HUES6 (cell line): ENCODE measurements at regions not wholly inside any gene's neighbourhood (a gene's known extent, or its start where the extent isn't known, plus 50 kb on each side); places are given as distances from the start of the nearest gene placed in this dataset.
"Not testable (repeated sequence)": the region's sequence is repeated elsewhere in the genome, so short reads cannot be mapped to it uniquely, and the experiment has no call there.

ENCODE experiments used
- H3K27ac ChIP-seq: 2 replicates; pipeline ENCODE4 v1.7.0; 2013; ENCODE audit warnings: low read depth, mild to moderate bottlenecking, low read length, inconsistent platforms
- H3K27me3 ChIP-seq: 2 replicates; pipeline ENCODE4 v1.6.1; 2013; ENCODE audit warnings: low read length; ENCODE audit not compliant: control insufficient read depth, insufficient read depth
- H3K36me3 ChIP-seq: 2 replicates; pipeline ENCODE4 v1.6.1; 2013; ENCODE audit warnings: low read length; ENCODE audit not compliant: control insufficient read depth, insufficient read depth
- H3K4me1 ChIP-seq: 2 replicates; pipeline ENCODE4 v1.6.1; 2013; ENCODE audit warnings: low read length; ENCODE audit not compliant: control insufficient read depth, insufficient read depth
- H3K4me3 ChIP-seq: 2 replicates; pipeline ENCODE4 v1.5.1; 2013; ENCODE audit warnings: low read depth, low read length
- H3K9ac ChIP-seq: one replicate; pipeline ENCODE4 v1.6.1; 2013; ENCODE audit warnings: mild to moderate bottlenecking, low read length
- H3K9me3 ChIP-seq: 2 replicates; pipeline ENCODE4 v1.6.1; 2013; ENCODE audit warnings: low read depth, low read length; ENCODE audit not compliant: control insufficient read depth, insufficient read depth

- Histone ChIP-seq H3K9ac (no peak overlapping the region), H3K9me3 (no peaks in the 10 kb centered on the region), H3K27me3 (no peaks in the 10 kb centered on the region), H3K4me1 (no peaks in the 10 kb centered on the region), H3K36me3 (no peaks in the 10 kb centered on the region), H3K27ac (no peak overlapping the region), H3K4me3 (no peak overlapping the region)
These were observed 569.0 kb downstream of the PTPRU start for GRCh38 chr1:29805122-29805895.

DNA sequence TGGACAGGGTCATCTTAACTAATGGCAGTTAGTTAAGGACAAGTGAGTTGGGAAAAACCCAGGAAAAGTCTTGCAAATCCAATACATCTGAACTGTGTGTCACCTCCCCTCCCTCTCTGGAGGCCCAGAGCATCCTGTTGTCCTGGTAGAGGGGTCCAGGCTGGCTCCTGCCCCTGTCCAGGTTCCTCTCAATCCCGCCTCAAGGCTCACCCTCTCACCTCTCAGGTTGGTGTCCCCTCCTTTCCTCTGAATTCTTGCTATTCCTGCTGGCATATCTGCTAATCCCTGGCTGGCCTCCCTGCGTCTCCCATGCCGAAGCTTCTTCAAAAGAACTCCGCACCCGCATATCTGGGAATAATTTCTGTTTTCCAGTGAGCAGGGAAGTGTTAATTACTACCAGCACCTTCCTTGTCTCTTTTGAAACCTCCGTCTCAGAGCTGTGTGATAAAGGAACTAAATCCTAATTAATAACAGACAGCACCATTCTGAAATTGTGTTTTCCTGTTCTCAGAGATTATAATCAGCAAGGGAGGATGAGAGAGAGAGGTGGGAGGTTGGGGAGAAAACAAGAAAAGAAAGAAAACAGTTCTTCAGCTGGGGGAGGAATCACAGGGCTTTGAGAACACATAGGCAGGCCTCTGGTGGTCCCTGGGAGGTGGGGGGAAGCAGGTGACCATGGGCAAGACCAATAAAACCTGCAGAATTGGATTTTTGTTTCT is 568.0 kb downstream of the PTPRU start:
- Histone ChIP-seq H3K36me3 (no peaks in the 10 kb centered on the region), H3K4me1 (no peaks in the 10 kb centered on the region), H3K27me3 (no peaks in the 10 kb centered on the region), H3K4me3 (no peak overlapping the region), H3K27ac (no peak overlapping the region), H3K9ac (no peak overlapping the region), H3K9me3 (no peaks in the 10 kb centered on the region)

DNA sequence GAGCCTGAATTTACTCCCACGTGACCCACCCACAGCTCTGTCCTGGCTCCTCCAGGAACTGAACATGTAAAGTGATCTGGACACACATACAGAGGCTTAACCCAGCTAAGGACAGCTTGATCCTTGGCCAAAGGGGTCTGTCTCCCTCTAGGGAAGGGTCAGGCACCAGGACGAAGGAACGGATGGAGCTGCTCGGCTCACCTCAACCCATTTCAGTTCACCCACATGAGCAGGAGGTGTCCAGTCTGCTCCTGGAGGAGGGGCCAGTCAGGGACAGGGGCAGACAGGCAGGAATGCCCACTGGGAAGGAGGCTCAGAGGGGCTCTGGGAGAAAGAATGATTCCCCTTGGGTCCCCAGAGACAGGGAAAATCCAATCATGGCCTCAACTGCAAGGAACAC is 567.2 kb downstream of the PTPRU start:
- no peak overlapping the region for H3K27ac ChIP-seq
- H3K9me3 ChIP-seq: no peaks in the 10 kb centered on the region
- H3K4me1 ChIP-seq: no peaks in the 10 kb centered on the region
- H3K4me3 ChIP-seq: no peak overlapping the region
- H3K27me3 ChIP-seq: no peaks in the 10 kb centered on the region
- no peaks in the 10 kb centered on the region for H3K36me3 ChIP-seq
- no peak overlapping the region for H3K9ac ChIP-seq

GRCh38 chr1:29802181-29803068 is 566.1 kb downstream of the PTPRU start:
- Histone ChIP-seq H3K4me1 (no peaks in the 10 kb centered on the region), H3K4me3 (no peak overlapping the region), H3K9ac (no peak overlapping the region)

GRCh38 chr1:29801561-29801973 is 565.2 kb downstream of the PTPRU start:
- Histone ChIP-seq H3K27ac (no peak overlapping the region), H3K9me3 (no peaks in the 10 kb centered on the region), H3K4me3 (no peak overlapping the region), H3K27me3 (no peaks in the 10 kb centered on the region), H3K9ac (no peak overlapping the region), H3K36me3 (no peaks in the 10 kb centered on the region), H3K4me1 (no peaks in the 10 kb centered on the region)

More at GRCh38 chr1:29802181-29803068, 566.1 kb downstream of the PTPRU start:
- H3K27me3 ChIP-seq: no peaks in the 10 kb centered on the region
- H3K9me3 ChIP-seq: no peaks in the 10 kb centered on the region
- no peaks in the 10 kb centered on the region for H3K36me3 ChIP-seq
- H3K27ac ChIP-seq: no peak overlapping the region

DNA sequence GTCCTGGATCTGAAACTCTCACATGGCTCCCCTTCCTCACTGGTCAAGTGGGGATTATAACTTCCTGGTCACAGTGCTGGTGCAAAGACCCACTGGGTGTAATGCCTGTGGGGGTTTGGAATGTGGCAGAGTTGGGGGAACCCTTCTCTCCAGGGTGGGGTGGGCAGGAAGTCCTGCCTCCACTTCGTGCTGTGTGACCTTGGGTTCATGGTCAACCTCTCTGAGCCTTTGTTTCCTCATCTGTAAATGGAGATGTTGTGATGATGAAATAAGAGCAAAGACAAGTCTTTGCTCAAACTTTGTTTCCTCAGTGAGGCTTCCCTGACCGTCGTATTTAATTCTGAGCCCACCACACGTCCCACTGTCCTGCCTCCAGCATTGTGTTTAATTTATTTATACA is 564.7 kb downstream of the PTPRU start:
- H3K4me1 ChIP-seq: no peaks in the 10 kb centered on the region
- no peaks in the 10 kb centered on the region for H3K36me3 ChIP-seq
- no peak overlapping the region for H3K4me3 ChIP-seq
- H3K27me3 ChIP-seq: no peaks in the 10 kb centered on the region
- no peak overlapping the region for H3K9ac ChIP-seq
- H3K9me3 ChIP-seq: peaks cover 4% of the 10 kb centered on the region; the same call in 1 of the 2 replicates
- H3K27ac ChIP-seq: no peak overlapping the region

DNA sequence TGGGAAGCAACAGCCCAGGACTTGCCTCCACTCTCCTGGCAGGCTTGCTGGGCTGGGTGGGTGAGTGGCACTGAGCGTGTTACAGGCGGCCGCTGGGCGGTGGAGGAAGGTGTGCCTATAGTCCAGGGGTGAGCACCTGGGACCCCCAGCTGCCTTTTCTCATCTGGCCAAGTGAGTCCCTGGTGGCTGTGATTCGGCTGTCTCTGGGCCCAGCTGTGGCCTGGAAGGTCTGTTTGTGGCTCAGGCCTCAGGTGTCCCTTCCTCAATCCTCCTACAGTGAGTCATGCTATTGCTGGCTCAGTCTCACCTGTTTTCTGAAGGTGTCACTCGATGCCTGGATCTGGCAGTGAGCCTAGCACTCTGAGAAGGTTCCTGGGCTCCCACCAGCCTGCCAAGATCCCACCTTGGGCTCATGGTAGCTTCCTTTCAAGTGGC is 564.2 kb downstream of the PTPRU start:
- Histone ChIP-seq H3K9me3 (peaks cover 7% of the 10 kb centered on the region; the same call in 1 of the 2 replicates), H3K27me3 (no peaks in the 10 kb centered on the region), H3K4me1 (no peaks in the 10 kb centered on the region), H3K9ac (no peak overlapping the region), H3K36me3 (no peaks in the 10 kb centered on the region), H3K4me3 (no peak overlapping the region), H3K27ac (no peak overlapping the region)

DNA sequence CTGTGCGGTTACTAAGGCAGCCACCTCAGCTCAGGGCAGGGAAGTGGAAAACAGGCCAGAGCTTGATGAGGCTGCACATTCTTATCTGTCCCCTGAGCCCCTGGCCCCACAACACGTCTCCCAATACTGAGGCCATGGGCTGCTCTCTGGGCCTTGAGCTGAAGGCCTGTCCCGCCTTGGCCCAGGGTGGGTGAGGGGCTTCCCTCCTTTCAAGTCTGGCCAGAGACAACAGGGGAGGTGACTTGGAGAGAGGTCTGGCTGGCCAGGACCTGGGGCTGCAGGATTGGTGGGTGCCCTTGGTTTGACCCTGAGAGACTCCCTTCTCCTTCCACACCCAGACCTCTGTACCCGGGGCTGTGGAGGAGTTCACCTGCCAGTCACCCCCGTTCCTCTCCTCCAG is 563.8 kb downstream of the PTPRU start:
- H3K4me1 ChIP-seq: no peaks in the 10 kb centered on the region
- H3K27ac ChIP-seq: no peak overlapping the region
- H3K4me3 ChIP-seq: no peak overlapping the region
- H3K9me3 ChIP-seq: peaks cover 7% of the 10 kb centered on the region; the same call in 1 of the 2 replicates
- no peaks in the 10 kb centered on the region for H3K27me3 ChIP-seq
- no peak overlapping the region for H3K9ac ChIP-seq
- no peaks in the 10 kb centered on the region for H3K36me3 ChIP-seq

DNA sequence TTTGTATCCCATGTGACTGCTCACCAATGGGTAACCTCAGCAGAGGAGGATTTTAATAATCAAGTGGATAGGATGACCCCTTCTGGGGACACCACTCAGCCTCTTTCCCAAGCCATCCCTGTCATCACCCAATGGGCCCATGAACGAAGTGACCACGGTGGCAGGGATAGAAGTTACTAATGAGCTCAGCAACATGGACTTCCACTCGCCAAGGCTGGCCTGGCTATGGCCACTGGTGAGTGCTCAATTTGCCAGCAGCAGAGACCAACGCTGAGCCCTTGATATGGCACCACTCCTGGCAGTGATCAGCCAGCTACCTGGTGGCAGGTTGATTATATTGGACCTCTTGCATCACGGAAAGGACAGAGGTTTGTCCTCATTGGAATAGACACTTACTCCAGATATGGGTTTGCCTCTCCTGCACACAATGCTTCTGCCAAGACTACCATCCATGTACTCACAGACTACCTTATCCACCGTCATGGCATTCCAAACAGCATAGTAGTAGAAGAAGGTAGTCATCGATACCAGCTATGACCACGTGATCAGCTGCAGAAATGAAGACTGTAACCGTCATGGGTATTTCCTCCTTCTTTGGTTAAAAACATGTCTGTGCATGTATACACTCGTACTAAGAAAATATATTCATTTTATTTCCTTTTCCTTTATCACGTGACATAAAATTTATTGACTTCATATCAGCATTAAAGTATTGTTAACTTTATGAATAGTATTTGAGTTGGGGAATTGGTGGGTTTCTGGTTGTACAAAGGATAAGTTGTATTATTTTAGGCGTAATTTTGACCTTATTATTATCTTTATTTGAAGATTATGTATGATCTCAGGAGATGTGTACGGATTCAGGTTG is 562.6 kb downstream of the PTPRU start:
- Histone ChIP-seq H3K9ac (no peak overlapping the region), H3K27ac (no peak overlapping the region), H3K27me3 (no peaks in the 10 kb centered on the region), H3K9me3 (peaks cover 7% of the 10 kb centered on the region; the same call in 1 of the 2 replicates), H3K4me3 (no peak overlapping the region), H3K36me3 (no peaks in the 10 kb centered on the region), H3K4me1 (no peaks in the 10 kb centered on the region)

DNA sequence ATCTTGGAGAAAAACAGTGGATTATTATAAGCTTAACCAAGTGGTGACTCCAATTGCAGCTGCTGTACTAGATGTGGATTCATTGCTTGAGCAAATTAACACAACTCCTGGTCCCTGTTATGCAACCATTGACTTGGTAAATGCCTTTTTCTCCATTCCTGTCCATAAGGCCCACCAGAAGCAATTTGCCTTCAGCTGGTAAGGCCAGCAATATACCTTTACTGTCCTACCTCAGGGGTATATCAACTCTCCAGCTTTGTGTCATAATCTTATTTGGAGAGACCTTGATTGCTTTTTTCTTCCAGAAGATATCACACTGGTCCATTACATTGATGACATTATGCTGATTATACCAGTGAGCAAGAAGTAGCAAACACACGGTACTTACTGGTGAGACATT is 560.8 kb downstream of the PTPRU start:
- H3K27ac ChIP-seq, H3K4me1 ChIP-seq, H3K9ac ChIP-seq, H3K27me3 ChIP-seq, H3K4me3 ChIP-seq, H3K9me3 ChIP-seq, H3K36me3 ChIP-seq: not testable (repeated sequence)
